ENCODE measurements at regions not wholly inside any gene's neighbourhood (a gene's known extent, or its start where the extent isn't known, plus 50 kb on each side); places are given as distances from the start of the nearest gene placed in this dataset.

DNA sequence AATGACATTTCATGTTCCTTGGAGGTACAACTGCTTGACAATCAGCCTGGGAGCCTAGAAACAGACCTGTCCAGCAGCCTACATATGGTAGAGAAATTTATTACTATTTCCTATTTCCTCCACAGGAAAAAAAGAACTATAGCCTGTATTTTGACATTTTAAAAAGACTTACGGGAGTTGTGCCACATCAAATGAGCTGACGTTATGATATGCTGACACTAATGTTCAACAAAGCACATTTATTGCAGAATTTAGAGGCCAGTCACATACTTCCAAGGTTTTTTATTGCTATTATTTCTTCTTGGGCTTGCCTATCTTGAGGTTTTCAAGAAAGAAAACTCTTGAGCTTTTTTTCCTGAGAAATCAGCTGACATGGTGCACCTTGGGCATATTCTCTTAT is 305.3 kb downstream of the LRIG3 start:
- no peak for TF ChIP-seq CTCF (IDR thresholded peaks at IDR 0.05; ENCODE audit: low read depth, low read length)
- Histone ChIP-seq H3K9me3 (ENCODE audit: low read depth) (no peaks in the 10 kb centered on the region), H3K27ac (no peak overlapping the region), H3K4me1 (ENCODE audit: low read depth) (no peaks in the 10 kb centered on the region), H3K36me3 (no peaks in the 10 kb centered on the region), H3K27me3 (no peaks in the 10 kb centered on the region), H3K4me3 (no peak overlapping the region)
- DNase-seq (ENCODE audit: low read depth in 1 of 2, low spot score in 1 of 2) = no peak

GRCh38 chr12:58615576-58615975 is 304.7 kb downstream of the LRIG3 start:
- no peaks in the 10 kb centered on the region for H3K27me3 ChIP-seq
- H3K4me3 ChIP-seq = no peak overlapping the region
- H3K36me3 ChIP-seq = no peaks in the 10 kb centered on the region
- no peaks in the 10 kb centered on the region for H3K4me1 ChIP-seq (ENCODE audit: low read depth)
- TF ChIP-seq CTCF (IDR thresholded peaks at IDR 0.05; ENCODE audit: low read depth, low read length) = no peak
- H3K27ac ChIP-seq = no peak overlapping the region
- no peaks in the 10 kb centered on the region for H3K9me3 ChIP-seq (ENCODE audit: low read depth)
- DNase-seq (ENCODE audit: low read depth in 1 of 2, low spot score in 1 of 2) = no peak

DNA sequence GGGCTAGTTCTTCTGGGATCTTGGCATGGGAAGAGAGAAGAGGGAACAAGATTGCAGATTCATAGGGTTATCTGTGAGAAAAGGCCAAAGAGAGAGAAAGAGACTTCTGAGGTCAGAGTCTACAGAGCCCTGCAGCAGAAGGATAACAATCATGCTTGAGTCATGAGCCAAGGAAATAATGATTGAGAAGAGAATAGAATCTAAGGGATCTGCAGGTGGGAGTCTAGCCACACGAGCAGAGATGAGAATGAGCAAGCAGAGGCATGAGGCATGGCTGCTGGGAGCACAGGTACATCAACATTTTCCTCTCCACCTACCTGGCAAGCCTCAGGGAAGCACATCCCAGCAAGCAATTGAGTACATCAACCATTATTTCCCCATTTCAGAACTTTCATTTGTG is 303.7 kb downstream of the LRIG3 start:
- no peak for TF ChIP-seq CTCF (IDR thresholded peaks at IDR 0.05; ENCODE audit: low read depth, low read length)
- H3K27ac ChIP-seq = no peak overlapping the region
- no peaks in the 10 kb centered on the region for H3K4me1 ChIP-seq (ENCODE audit: low read depth)
- no peak overlapping the region for H3K4me3 ChIP-seq
- no peaks in the 10 kb centered on the region for H3K36me3 ChIP-seq
- no peaks in the 10 kb centered on the region for H3K27me3 ChIP-seq
- H3K9me3 ChIP-seq (ENCODE audit: low read depth) = no peaks in the 10 kb centered on the region
- no peak for DNase-seq (ENCODE audit: low read depth in 1 of 2, low spot score in 1 of 2)

- no peaks in the 10 kb centered on the region for H3K36me3 ChIP-seq
- no peaks in the 10 kb centered on the region for H3K4me1 ChIP-seq (ENCODE audit: low read depth)
- no peaks in the 10 kb centered on the region for H3K9me3 ChIP-seq (ENCODE audit: low read depth)
- H3K27me3 ChIP-seq = no peaks in the 10 kb centered on the region
- no peak overlapping the region for H3K4me3 ChIP-seq
- TF ChIP-seq CTCF (IDR thresholded peaks at IDR 0.05; ENCODE audit: low read depth, low read length) = no peak
- H3K27ac ChIP-seq = no peak overlapping the region
- DNase-seq (ENCODE audit: low read depth in 1 of 2, low spot score in 1 of 2) = no peak
These were observed 299.2 kb downstream of the LRIG3 start for GRCh38 chr12:58621126-58621525.

GRCh38 chr12:58629376-58629775 is 290.9 kb downstream of the LRIG3 start:
- peak in 1 of 2 donors; percentile 39 for DNase-seq (ENCODE audit: low read depth in 1 of 2, low spot score in 1 of 2)
- Histone ChIP-seq H3K27me3 (no peaks in the 10 kb centered on the region), H3K4me1 (ENCODE audit: low read depth) (no peaks in the 10 kb centered on the region), H3K27ac (no peak overlapping the region), H3K9me3 (ENCODE audit: low read depth) (peaks cover 2% of the 10 kb centered on the region), H3K36me3 (no peaks in the 10 kb centered on the region), H3K4me3 (no peak overlapping the region)
- TF ChIP-seq CTCF (IDR thresholded peaks at IDR 0.05; ENCODE audit: low read depth, low read length) = no peak

- Histone ChIP-seq H3K27me3 (no peaks in the 10 kb centered on the region), H3K4me3 (no peak overlapping the region), H3K4me1 (ENCODE audit: low read depth) (no peaks in the 10 kb centered on the region), H3K27ac (no peak overlapping the region), H3K36me3 (no peaks in the 10 kb centered on the region), H3K9me3 (ENCODE audit: low read depth) (peaks cover 2% of the 10 kb centered on the region)
- DNase-seq (ENCODE audit: low read depth in 1 of 2, low spot score in 1 of 2) = peak in 1 of 2 donors; percentile 53
- no peak for TF ChIP-seq CTCF (IDR thresholded peaks at IDR 0.05; ENCODE audit: low read depth, low read length)
These were observed 286.8 kb downstream of the LRIG3 start for GRCh38 chr12:58633479-58633878.

Measured in cardiac muscle cell (in vitro differentiated cells and primary cell).